GM12878 (cell line): ENCODE measurements at regions not wholly inside any gene's neighbourhood (a gene's known extent, or its start where the extent isn't known, plus 50 kb on each side); places are given as distances from the start of the nearest gene placed in this dataset.

ENCODE experiments used
- BMI1 ChIP-seq: fragments of 450-650 bp; IDR thresholded peaks from 2 replicates; pipeline ENCODE4 v1.6.1; 2016; ENCODE audit warnings: mild to moderate bottlenecking, moderate library complexity, borderline replicate concordance
- CTCF ChIP-seq, 3 experiments: IDR thresholded peaks in 2 of 3; conservative IDR thresholded peaks in 1 of 3; 2 replicates each; pipeline ENCODE4 v1.5.1; 2011; ENCODE audit warnings: low read depth in 3 of 3, low read length in 3 of 3, mild to moderate bottlenecking in 3 of 3, control low read depth in 2 of 3, moderate library complexity in 2 of 3, inconsistent platforms in 1 of 3, mixed read lengths in 1 of 3; ENCODE audit not compliant: control insufficient read depth in 2 of 3, insufficient read depth in 1 of 3; ENCODE audit errors: extremely low read depth in 1 of 3
- EP300 ChIP-seq, 2 experiments: fragments of 150-350 bp in 1 of 2; IDR thresholded peaks; 2 replicates each; pipeline ENCODE4 v1.6.1; 2011 to 2012; ENCODE audit warnings: low read depth in 2 of 2, low read length in 2 of 2, borderline replicate concordance in 1 of 2, improper control_type of control experiment in 1 of 2, inconsistent platforms in 1 of 2; ENCODE audit not compliant: control insufficient read depth in 1 of 2
- FOS ChIP-seq: IDR thresholded peaks from 3 replicates; pipeline ENCODE4 v1.6.1; 2011; ENCODE audit warnings: borderline replicate concordance; ENCODE audit not compliant: insufficient read length; ENCODE audit errors: extremely low read depth
- FOXM1 ChIP-seq: IDR thresholded peaks from 2 replicates; pipeline ENCODE4 v1.6.1; 2012; ENCODE audit warnings: low read depth, mild to moderate bottlenecking, inconsistent platforms, low read length, moderate library complexity
- KAT2A ChIP-seq: conservative IDR thresholded peaks from 2 replicates; pipeline ENCODE4 v1.6.1; 2011; ENCODE audit warnings: low read depth, low read length; ENCODE audit not compliant: control insufficient read depth
- KDM1A ChIP-seq: fragments of 200-600 bp; sonication (generic); IDR thresholded peaks from 2 replicates; pipeline ENCODE4 v1.6.1; 2016; ENCODE audit warnings: borderline replicate concordance
- MLLT1 ChIP-seq: fragments of 450-650 bp; IDR thresholded peaks from 2 replicates; pipeline ENCODE4 v1.6.1; 2016; ENCODE audit warnings: mild to moderate bottlenecking
- POLR2AphosphoS5 ChIP-seq: IDR thresholded peaks from 2 replicates; pipeline ENCODE4 v1.6.1; 2011; ENCODE audit warnings: mild to moderate bottlenecking, low read length, inconsistent platforms
- POU2F2 ChIP-seq: IDR thresholded peaks from 3 replicates; pipeline ENCODE4 v1.6.1; 2011; ENCODE audit warnings: low read depth, mild to moderate bottlenecking, low read length, borderline replicate concordance
- RAD21 ChIP-seq: IDR thresholded peaks from 2 replicates; pipeline ENCODE4 v1.6.1; 2011; ENCODE audit warnings: mild to moderate bottlenecking, low read depth, low read length, moderate library complexity; ENCODE audit not compliant: insufficient read depth
- SREBF2 ChIP-seq: IDR thresholded peaks from 2 replicates; pipeline ENCODE4 v1.6.1; 2012; ENCODE audit warnings: mild to moderate bottlenecking, low read length
- TCF7 ChIP-seq: IDR thresholded peaks from 2 replicates; pipeline ENCODE4 v1.6.1; 2014; ENCODE audit warnings: antibody characterized with exemption, borderline replicate concordance
- ZNF274 ChIP-seq: IDR thresholded peaks from one replicate; pipeline ENCODE4 v1.8.0; 2011; ENCODE audit not compliant: insufficient read length, insufficient read depth

- TF ChIP-seq ZNF274 (no peak), CTCF (IDR thresholded peaks at IDR 0.05 in 2 of 3, conservative IDR thresholded peaks at IDR 0.05 in 1 of 3; ENCODE audit: control insufficient read depth in 2 of 3, extremely low read depth in 1 of 3, insufficient read depth in 1 of 3, low read depth in 3 of 3, low read length in 3 of 3) (no peak), BMI1 (no peak), FOXM1 (no peak), MLLT1 (no peak), FOS (no peak), SREBF2 (no peak), RAD21 (no peak), EP300 (IDR thresholded peaks at IDR 0.05; ENCODE audit: borderline replicate concordance in 1 of 2, control insufficient read depth in 1 of 2, low read depth in 2 of 2, low read length in 2 of 2) (no peak), KDM1A (no peak), POU2F2 (no peak), KAT2A (no peak), POLR2AphosphoS5 (no peak), TCF7 (no peak)
Observed at GRCh38 chr9:115229496-115229895, 111.5 kb upstream of the TNC start.
